ENCODE measurements at regions not wholly inside any gene's neighbourhood (a gene's known extent, or its start where the extent isn't known, plus 50 kb on each side); places are given as distances from the start of the nearest gene placed in this dataset.

- H3K27me3 ChIP-seq (replicated peaks; ENCODE audit: control insufficient read depth, insufficient read depth, low read length) = no peaks in the 10 kb centered on the region; the same call in none of the 2 replicates
- TF ChIP-seq, protein P1, sequence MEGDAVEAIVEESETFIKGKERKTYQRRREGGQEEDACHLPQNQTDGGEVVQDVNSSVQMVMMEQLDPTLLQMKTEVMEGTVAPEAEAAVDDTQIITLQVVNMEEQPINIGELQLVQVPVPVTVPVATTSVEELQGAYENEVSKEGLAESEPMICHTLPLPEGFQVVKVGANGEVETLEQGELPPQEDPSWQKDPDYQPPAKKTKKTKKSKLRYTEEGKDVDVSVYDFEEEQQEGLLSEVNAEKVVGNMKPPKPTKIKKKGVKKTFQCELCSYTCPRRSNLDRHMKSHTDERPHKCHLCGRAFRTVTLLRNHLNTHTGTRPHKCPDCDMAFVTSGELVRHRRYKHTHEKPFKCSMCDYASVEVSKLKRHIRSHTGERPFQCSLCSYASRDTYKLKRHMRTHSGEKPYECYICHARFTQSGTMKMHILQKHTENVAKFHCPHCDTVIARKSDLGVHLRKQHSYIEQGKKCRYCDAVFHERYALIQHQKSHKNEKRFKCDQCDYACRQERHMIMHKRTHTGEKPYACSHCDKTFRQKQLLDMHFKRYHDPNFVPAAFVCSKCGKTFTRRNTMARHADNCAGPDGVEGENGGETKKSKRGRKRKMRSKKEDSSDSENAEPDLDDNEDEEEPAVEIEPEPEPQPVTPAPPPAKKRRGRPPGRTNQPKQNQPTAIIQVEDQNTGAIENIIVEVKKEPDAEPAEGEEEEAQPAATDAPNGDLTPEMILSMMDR (IDR thresholded peaks at IDR 0.05; ENCODE audit: insufficient read depth, low read length, poor library complexity, severe bottlenecking) = no peak
These were observed 237.8 kb upstream of the GSE1 start for GRCh38 chr16:85375282-85375681.

GRCh38 chr16:85376292-85377095 is 236.6 kb upstream of the GSE1 start:
- TF ChIP-seq, protein P1 (IDR thresholded peaks at IDR 0.05; ENCODE audit: insufficient read depth, low read length, poor library complexity, severe bottlenecking) = no peak
- Histone ChIP-seq H3K27me3 (replicated peaks; ENCODE audit: control insufficient read depth, insufficient read depth, low read length) (no peaks in the 10 kb centered on the region; the same call in none of the 2 replicates), H3K4me3 (replicated peaks; ENCODE audit: low read depth, low read length) (no peak overlapping the region), H3K36me3 (ENCODE audit: control insufficient read depth, insufficient read depth, low read length) (no peaks in the 10 kb centered on the region)
- DNase-seq (ENCODE audit: extremely low read depth, insufficient read length) = no peak

More at GRCh38 chr16:85375282-85375681, 237.8 kb upstream of the GSE1 start:
- no peak overlapping the region for H3K4me3 ChIP-seq (replicated peaks; ENCODE audit: low read depth, low read length)
- no peak for DNase-seq (ENCODE audit: extremely low read depth, insufficient read length)
- H3K36me3 ChIP-seq (ENCODE audit: control insufficient read depth, insufficient read depth, low read length) = no peaks in the 10 kb centered on the region

DNA sequence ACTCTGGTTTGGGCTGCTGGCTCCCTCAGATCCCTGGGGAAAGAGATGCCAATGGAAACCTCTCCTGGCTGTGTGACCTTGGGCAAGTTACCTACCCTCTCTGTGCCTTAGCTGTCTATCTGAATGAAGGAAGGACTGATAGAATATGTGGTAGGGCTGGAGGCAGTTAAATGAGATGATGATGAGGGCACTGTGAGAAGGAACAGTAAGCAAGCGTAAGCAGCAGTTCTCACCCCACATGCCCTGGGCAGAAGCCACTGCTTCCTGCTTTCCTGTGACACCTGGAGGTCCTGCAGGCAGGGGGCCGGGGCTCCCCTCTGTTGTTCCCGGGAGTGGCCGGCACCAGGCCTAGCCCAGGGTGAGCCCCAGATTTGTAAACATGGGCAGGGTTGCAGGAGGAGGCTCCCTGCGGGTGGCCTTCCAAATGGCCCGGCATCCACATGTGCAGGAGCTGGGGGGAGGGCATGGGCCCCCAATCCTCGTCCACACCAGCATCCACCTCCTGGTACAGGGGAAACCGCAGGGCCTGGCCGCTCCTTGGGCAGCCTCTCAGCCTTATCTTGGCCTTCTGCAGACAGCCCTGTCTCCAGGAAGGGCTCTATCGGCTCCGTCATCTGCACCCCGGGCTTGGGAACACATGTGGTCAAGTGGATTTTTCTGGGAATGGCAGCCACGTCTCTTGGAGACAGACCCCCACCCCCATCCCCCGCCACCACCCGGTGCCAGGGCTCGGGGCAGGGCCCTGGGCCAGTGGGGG is 235.6 kb upstream of the GSE1 start:
- Histone ChIP-seq H3K36me3 (ENCODE audit: control insufficient read depth, insufficient read depth, low read length) (no peaks in the 10 kb centered on the region), H3K27me3 (replicated peaks; ENCODE audit: control insufficient read depth, insufficient read depth, low read length) (no peaks in the 10 kb centered on the region; the same call in none of the 2 replicates), H3K4me3 (replicated peaks; ENCODE audit: low read depth, low read length) (no peak overlapping the region)
- no peak for DNase-seq (ENCODE audit: extremely low read depth, insufficient read length)
- TF ChIP-seq, protein P1 (IDR thresholded peaks at IDR 0.05; ENCODE audit: insufficient read depth, low read length, poor library complexity, severe bottlenecking) = no peak

DNA sequence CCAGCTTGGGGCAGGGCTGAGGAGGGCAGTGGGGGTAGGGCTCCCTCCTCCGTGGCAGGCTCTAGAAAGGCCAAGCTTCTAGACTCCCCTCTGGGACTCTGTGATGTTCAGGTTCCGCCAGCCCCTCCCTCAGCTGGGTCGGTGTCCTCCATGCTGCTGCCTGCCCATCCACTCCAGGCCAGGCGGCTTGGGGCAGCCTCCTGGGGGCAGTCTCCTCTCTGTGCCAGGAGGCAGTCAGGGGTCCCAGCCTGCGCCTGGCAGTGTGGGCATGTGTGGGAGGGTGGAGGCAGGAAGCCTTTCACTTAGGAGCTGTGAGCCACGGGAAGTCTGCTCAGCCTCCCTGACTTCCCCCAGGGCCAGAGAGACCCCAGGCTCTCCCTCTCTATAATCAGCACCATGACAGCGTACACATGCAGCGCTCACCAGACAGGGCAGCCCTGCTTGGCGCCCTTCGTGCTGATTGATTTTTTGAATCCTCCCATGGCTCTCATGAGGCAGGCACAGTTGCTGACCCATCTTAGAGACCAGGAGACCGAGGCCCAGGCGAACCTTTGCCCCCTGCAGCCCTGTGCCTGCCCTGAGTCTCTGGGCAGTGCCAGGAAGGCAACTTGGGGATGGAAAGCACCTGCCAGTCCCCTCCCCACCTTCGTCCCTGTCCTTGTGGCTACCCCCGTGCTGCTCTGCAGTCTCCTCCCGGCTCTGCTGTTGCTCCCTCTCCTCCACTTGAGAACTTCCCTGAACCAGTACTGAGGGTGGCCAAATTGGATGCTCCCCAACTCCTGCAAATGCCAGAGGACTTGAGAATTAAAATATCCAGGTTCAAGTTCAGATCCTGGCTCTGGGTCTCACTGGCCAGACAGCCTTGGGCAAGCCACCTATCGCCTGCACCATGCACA is 234.7 kb upstream of the GSE1 start:
- TF ChIP-seq, protein P1 (IDR thresholded peaks at IDR 0.05; ENCODE audit: insufficient read depth, low read length, poor library complexity, severe bottlenecking) = no peak
- Histone ChIP-seq H3K27me3 (replicated peaks; ENCODE audit: control insufficient read depth, insufficient read depth, low read length) (no peaks in the 10 kb centered on the region; the same call in none of the 2 replicates), H3K36me3 (ENCODE audit: control insufficient read depth, insufficient read depth, low read length) (no peaks in the 10 kb centered on the region), H3K4me3 (replicated peaks; ENCODE audit: low read depth, low read length) (no peak overlapping the region)
- no peak for DNase-seq (ENCODE audit: extremely low read depth, insufficient read length)
